Stimulated activated CD8-positive, alpha-beta memory T cell treated with anti-CD3 and anti-CD28 coated beads, Interleukin-4, amount 100 ng/mL, for 48 hours (primary cell): ENCODE measurements at regions not wholly inside any gene's neighbourhood (a gene's known extent, or its start where the extent isn't known, plus 50 kb on each side); places are given as distances from the start of the nearest gene placed in this dataset.
"Not testable (repeated sequence)": the region's sequence is repeated elsewhere in the genome, so short reads cannot be mapped to it uniquely, and the experiment has no call there.

Experiments used
- DNase-seq: peaks from one replicate; pipeline ENCODE4 v3.0.0-alpha.2; 2020

DNA sequence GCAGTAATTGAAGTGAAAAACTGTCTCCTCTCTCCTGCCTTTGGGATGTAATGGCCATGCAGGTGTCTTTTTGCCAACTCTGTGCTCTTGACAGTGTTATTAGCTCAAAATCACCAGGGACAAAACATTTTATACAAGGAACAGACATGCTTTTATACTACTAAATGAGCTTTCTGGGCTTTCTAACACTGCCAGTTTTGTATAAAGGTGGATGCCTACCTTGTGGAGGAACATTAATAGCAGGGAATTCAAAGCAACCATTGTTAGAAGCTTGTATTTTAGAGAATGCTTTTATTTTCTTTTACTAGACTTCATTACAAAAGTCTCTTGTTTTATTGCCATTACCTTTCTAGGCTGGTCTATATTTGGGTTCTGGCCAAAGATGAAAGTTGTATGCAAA is 54.7 kb upstream of the ARSJ start:
- no peak for DNase-seq

DNA sequence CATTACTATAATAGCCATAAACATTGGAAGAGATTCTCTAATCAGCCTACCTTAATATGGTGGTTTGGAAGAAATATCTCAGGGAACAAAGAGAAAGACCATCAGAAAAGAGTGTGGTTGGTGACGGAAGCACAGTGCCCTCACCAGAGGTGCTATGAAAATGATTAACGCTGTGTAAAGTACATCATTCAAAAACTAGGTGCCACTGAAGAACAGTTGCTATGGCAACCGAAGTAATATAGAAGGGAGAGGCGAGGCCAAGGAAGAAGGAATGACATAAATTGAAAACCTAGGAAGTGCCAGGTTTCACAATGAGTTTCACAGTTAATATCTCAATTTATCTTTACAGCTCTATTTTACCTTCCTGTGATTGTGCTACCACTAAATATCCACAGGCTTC is 57.0 kb upstream of the ARSJ start:
- no peak for DNase-seq

DNA sequence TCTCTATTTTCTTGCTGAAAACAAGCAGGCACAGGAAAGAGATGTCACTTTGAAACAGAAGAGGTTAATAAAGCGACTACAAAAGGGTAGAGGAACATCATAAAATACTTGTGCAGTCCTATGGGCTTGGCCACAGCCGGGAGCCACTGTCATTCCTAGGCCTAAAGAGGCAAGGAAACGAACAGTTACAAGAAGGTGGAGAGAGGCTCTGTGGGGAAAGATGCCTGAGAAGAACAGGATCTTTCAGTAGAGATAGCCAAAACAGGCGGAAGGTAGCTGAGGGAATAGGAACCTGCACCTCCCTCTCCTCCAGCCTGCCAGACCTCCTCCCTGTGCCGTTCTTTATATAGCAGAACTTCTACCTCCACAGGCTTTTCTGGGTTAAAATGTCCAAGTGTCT is 57.4 kb upstream of the ARSJ start:
- no peak for DNase-seq

DNA sequence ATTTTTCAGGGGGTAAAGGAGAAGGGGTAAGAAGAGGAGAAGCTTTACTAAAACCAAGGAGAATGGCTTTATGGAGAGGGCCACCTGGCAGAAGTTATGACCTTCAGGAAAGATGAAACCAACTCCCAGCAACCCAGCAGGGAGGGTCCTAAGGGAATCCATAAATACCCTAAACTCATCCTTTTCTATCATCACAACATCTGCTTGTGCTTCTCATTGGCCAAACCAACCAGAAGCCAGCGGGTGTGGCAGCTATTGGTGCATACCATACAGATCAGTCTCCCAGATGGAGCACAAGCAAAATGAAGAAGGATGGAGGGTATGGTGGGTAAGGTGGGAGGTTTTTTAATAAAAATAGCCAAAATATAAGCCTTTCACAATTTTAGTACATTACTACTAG is 58.5 kb upstream of the ARSJ start:
- no peak for DNase-seq

DNA sequence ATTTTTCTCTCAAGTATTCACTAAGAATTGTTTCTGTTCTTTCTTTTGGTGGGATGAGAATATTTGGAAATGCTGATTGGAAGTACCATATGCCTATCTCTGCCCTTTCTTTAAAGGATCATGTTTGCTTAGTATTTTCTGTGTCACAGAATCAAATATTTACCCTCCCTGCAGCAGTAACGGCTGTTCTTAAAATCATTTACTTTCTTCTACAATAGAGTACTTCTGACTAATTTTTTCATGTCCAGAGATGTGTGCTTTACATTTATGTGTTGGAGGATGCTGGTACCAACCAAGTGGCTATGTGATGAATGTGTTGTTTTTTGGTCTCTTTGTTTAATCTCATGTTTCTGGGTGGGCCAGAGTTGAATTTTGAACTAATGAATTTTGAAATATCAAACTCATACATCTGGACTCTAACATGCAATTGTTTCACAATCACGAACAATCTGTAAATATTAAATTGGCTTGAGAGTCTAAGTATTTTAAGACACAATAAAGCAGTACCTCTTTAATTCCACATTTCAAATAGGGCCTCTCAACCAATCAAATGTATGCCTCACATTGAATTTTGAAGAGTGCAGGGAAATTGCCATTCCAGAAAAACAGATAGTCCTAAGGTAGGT is 59.4 kb upstream of the ARSJ start:
- no peak for DNase-seq

DNA sequence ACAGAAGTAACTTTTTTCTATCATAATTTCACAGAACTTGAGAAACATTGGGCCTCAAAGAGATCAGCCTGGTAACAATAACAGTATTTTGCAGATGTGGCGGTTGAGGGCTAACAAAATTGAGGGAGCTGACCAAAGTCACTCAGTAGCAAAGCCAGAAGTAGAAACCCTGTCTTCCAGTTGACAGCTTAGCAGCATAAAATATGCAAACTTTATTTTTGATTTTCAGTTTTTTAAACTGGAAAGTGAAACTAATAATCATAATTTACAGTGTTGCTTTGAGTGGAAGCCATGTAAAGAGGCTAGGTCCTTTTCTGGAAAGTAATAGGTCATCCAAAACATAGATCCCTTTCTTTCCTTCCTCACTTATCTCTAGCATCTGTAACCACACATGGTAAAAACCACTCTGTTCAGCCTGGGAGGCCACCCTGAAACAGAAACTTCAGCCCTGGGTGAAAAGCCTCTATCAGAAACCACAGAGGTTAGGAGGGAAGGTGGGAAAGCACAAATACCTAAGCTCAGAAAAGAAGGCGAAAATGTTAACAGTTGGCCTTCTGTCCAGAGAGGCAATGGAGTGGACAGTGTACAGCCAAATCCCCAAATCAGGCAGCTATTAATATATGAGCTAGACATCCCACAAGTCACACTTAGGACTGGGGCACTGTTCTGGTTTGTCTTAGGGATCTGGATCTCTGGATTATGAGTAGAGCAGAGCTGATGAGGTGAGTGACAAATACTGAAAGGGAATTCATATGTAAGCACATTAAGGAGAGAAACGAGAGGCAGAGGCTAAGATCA is 61.1 kb upstream of the ARSJ start:
- DNase-seq, result no peak

DNA sequence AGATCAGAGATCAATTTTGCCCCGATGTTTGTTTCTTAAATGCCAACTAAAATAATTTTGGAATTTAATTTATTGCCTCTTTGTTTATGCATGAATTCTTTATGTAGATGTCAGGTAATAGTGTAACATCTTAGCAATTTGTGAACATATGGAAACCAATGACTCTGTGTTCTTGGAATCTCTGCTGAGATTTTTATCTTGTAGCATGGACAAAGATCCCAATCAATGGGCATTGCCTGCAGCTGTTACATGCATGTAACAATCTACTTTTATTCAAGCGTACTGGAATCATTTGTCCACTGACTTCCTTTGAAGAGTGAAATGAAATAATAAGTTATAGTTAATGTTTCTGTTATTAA is 61.6 kb upstream of the ARSJ start:
- DNase-seq, result no peak

DNA sequence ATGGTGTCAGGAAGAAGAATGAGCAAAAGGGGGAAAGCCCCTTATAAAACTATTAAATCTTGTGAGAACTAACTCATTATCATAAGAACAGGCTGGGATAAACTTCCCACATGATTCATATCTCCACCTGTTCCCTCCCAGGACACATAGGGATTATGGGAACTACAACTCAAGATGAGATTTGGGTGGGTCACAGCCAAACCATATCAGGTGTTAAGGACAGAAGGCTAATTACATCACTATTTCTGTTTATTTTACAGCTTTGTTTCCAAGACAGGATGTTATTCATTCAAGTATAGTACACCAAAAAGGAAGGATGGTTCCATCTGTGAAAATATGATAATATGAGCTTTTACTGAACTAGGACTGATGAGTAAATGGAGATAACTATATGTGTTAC is 63.7 kb upstream of the ARSJ start:
- no peak for DNase-seq

DNA sequence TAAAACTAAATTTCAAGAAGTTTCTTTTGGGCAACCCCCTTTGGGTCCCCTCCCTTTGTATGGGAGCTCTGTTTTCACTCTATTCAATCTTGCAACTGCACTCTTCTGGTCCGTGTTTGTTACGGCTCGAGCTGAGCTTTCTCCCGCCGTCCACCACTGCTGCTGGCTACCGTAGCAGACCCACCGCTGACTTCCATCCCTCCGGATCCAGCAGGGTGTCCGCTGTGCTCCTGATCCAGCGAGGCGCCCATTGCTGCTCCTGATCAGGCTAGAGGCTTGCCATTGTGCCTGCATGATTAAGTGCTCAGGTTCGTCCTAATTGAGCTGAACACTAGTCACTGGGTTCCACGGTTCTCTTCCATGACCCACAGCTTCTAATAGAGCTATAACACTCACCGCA is 64.9 kb upstream of the ARSJ start:
- DNase-seq, result not testable (repeated sequence)

DNA sequence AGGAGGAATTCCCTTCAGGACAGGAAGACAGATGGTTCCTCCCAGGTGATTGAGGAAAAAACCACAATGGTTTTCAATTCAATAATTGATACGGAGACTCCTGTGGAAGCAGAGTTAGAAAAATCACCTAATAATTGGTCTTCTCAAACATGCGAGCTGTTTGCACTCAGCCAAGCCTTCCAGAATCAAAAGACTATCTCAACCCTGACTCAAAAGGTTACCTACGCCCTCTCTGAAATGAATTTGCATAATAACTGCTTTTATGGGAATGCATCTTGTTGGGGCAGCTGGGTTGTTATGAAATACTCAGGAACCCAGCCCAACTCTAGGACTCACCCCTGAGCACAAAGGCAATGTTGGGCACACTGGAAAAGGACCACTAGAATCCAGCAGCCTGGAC is 66.9 kb upstream of the ARSJ start:
- no peak for DNase-seq

DNA sequence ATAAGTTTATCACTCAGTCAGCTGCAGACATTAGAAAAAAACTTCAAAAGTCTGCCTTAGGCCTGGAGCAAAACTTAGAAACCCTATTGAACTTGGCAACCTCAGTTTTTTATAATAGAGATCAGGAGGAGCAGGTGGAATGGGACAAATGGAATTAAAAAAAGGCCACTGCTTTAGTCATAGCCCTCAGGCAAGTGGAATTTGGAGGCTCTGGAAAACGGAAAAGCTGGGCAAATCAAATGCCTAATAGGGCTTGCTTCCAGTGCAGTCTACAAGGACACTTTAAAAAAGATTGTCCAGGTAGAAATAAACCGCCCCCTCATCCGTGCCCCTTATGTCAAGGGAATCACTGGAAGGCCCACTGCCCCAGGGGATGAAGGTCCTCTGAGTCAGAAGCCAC is 68.7 kb upstream of the ARSJ start:
- not testable (repeated sequence) for DNase-seq

DNA sequence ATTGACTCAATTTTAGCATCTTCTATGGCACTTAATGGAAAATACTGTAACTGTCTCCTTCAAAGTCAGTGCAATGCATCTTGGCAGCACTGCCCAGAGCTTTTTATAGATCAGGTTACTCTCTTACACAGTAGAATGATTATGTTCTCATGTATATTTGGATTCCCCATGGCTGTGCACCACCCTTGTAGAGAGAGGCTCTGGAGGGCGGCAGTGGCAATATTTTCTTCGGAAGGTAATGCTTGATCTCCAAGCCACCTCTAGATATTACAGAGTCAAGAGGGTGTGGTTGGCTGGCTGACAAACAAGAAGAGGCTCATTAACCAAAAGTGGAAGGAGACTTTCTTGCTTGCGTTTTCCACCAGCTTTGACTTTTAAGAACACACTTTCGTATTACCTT is 72.8 kb upstream of the ARSJ start:
- DNase-seq, result no peak

DNA sequence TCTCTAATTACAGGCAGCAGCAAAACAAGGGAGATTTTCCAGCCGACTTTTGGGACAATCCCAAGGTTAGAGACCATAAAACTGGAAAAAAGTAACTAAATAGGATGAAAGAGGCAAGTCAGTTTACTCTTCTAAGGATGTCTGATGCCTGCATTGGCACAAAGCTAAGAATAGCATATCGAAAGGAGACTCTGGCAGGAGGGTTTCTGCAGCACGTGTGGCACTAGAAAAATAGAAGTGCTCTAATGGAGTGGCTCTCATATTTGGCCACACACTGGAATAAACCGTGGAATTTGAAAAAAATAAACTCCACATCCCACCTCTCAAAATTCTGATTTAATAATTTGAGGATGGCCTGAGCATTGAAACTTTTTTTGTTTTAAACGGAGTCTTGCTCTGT is 77.2 kb upstream of the ARSJ start:
- DNase-seq, result no peak

DNA sequence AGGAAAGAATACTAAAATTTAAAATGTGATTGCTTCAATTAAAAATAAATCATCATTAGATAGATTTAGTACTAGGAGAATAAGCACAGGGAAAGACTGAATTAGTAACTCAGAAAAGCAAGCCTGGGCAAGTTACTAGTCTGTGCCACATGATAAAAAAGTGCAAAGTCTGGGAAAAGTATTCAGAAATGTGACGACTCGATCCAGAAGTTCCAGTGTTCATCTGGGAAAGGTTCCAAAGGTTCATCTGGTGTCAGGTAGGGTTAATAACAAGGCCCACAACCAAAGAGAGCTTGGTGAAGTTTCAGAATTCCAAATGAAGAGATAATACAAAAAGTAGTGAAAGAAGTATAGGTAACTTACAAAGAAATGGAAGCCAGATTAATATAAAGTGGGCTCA is 78.3 kb upstream of the ARSJ start:
- DNase-seq, result no peak

DNA sequence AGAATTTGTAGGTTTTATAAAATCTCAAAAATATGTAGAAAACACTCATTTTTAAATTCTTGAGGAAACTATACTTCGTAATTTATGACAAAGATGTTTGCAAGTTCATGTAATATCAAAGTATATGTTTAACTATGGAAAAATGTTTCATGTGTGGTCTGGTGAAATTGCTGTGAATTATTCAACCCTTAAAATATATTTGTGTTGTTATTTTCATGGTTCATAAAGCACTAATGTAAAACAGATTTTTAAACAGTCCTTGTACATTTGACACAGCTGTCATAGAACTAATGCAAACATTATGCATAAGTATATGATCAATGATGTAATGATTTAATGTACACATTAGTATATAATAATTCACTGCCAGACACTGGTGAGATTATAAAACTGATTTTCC is 83.1 kb upstream of the ARSJ start:
- DNase-seq, result no peak

DNA sequence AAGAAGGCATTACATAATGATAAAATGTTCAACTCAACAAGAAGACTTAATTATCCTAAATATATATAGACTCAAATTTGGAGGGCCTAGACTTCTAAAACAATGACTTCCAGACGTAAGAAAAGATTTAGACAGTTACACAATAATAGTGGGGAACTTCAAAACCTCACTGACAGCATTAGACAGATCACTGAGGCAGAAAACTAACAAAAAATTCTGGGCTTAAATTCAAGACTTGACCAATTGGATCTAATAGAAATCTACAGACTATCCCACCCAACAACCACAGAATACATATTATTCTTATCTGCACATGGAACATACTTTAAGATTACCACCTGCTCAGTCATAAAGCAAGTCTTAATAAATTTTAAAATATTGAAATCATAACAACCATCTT is 93.3 kb upstream of the ARSJ start:
- DNase-seq, result no peak

DNA sequence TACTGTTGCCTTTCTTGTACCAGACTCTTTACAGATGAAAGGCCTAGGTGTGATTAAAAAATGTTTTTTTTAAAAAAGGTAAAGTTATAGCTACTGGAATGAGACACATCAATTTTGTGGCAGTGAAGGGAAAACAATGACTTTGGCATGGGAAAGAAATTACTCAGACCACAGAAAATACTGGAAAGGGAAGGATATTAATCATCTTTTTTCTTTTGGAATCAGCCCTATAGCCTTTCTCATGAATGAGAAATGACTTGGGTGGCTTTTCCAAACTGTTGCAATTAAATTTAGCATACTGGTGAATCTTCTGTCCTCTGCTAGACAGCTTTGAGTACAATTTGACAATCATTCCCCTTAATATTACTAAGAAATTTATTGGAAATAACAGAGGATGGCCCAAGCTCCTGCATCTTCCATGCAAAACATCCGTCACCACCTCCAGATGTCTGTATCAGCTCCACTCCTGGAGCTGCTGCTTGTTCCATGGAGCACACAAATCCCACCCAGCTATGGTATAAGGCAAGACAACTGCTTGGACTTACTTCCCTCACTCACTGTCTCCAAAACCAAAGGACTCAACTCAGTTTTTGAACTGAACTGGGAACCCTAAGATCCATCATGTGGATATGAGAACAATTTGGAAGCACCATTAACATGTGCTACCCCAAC is 97.6 kb upstream of the ARSJ start:
- no peak for DNase-seq

DNA sequence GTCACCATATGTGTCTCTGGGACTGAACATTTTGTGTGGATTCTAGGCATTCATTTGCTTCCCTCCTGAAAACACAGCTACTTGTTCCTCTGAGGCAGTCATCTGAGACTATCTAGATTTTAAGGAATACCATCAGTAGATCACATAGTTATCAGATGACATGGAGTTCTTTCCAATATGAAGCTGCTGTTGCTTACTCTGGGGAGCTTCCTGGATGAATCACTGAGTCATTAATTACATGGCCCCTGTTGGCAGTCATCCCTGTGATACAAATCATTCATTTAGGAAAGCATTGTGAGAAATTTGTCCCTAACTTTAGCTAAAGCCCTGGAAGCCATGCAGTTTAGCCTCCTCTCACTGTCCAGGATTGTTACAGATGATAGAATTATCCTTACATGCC is 98.2 kb upstream of the ARSJ start:
- DNase-seq, result no peak

DNA sequence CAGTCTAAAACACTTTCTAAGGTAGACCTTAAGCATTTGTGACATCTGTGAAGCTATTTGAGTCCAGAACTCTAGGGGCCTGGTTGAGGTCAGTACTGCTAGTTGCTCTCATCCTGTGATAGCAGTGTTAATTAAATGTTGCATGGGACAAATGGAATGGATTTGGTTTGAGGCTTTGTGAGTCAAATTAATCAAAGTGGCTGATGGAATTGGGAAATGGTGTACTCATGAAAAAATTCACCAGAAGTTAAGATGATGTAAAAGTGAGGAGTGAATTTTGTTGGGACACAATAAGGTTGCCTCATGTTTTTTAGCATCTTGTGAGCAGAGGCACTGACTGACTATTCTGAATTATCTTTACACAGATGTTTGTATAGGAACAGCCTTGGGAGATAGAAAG is 99.2 kb upstream of the ARSJ start:
- DNase-seq, result no peak

DNA sequence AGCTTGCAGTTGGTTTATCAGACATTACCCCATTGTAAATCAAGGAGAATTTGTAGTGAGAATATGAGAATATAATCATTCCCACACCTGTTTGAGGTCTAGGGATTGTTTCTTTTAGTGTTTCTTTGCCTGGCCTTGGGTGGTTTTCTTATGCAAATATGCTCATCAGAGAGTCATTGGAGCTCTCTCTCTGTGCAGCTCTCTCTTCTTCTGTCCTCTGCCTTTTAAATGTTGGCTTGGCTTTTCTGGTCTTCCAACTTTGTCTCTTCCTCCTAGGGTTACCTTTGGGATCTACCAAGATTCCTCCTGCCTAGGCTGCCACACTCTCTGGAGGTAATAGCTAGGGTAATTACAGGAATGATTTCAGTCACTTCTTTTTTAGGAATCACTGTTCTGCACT is 102.3 kb upstream of the ARSJ start:
- DNase-seq, result no peak

DNA sequence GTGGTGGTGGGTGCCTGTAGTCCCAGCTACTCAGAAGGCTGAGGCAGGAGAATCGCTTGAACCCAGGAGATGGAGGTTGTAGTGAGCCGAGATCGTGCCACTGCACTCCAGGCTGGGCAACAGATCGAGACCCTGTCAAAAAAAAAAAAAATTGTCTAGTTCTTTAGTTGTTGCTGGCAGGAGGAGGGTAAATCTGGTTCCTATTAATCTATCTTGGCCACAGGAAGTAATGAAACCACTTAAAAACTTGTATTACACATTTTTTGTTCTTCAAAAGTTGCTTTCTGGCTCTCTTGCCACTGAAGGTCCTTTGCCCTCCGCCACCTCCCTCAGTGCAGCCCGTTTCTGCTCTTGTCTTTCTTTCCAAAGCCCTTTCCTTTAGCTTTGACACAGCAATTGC is 102.9 kb upstream of the ARSJ start:
- no peak for DNase-seq

DNA sequence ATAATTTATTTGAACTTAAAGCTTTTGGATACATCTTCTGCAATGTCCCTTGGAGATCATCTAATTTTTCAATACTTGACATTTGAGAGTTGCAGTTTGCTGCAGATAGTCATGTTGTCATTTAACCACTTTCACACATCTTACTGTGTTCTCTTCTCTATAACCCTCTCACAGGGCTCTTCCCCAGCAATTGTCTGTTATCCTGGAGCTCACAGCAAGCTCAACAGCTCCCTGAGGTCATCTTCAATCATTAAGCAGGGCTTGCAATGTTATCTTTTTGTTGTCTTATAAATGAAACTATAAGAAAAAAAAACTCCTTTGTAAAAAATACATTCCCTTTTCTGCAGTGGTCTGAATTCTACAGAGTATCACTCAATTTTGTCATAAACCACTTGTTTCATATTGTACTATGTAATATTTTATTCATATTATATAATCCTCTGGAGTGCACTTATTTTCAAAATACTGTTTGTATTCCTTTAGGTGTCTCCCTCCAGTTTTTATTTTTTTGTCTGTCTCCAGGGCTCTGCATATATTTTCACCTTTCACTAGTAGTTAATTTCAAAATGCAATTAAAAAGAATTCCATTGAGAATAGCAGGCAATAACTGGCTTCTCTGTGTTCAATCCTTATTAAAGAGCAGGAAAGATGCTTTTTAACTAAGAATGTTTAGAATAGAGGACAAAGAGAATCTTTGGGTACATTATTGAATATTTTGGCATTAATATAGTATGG is 106.3 kb upstream of the ARSJ start:
- DNase-seq, result no peak

DNA sequence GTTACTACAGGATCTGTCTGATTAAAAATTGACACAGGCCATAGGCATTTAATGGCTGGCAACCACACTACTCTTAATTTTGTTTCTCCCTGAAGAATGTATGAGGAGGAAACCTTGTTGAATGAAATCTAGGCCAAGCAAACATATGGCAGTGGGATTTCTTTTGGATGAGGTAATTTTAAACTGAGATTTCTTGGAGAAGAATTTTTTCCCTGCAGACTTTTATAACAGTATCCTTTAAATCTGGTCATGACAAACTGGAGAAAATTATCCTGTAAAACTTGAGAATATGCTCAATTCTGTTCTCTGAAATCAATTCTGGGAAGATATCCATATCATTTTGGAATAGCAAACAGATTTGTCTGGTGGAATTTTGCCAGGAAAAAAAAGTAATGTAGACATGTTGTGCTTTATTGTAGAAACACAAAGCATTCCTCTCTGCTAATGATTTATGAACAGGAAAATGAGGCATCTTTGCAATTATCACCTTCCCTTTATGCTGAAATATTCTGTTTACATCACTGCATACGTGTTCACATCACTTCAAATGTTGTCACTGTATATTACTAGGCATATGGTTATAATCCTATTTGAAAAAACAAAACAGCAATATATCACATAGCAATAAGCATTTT is 108.3 kb upstream of the ARSJ start:
- no peak for DNase-seq
